HG03571 (cell line): ENCODE measurements at regions not wholly inside any gene's neighbourhood (a gene's known extent, or its start where the extent isn't known, plus 50 kb on each side); places are given as distances from the start of the nearest gene placed in this dataset.

Experiments
- ATAC-seq: cut with Tn5 transposase; IDR thresholded peaks from one replicate; pipeline ENCODE4 v1.9.1; 2021; ENCODE audit not compliant: unreplicated experiment

DNA sequence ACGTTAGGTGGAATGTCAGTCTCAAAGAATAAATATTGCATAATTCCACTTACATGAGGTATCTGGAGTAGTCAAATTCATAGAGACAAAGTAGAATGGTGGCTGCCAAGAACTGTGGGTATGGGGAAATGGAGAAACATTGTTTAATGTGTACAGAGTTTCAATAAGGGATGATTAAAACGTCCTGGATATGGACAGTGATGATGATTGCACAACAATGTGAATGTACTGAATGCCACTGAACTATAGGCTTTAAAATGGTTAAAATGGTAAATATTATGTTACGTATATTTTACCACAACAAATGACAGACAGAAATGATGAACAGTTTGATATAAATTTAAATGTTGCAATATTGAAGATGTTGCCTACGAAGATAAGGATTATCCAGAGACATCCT is 602.0 kb upstream of the PKDCC start:
- ATAC-seq = no peak

- ATAC-seq = no peak
These were observed 601.6 kb upstream of the PKDCC start for GRCh38 chr2:41446266-41446665.

- ATAC-seq = no peak
These were observed 599.6 kb upstream of the PKDCC start for GRCh38 chr2:41448221-41448620.

- no peak for ATAC-seq
These were observed 590.8 kb upstream of the PKDCC start for GRCh38 chr2:41457026-41457425.

DNA sequence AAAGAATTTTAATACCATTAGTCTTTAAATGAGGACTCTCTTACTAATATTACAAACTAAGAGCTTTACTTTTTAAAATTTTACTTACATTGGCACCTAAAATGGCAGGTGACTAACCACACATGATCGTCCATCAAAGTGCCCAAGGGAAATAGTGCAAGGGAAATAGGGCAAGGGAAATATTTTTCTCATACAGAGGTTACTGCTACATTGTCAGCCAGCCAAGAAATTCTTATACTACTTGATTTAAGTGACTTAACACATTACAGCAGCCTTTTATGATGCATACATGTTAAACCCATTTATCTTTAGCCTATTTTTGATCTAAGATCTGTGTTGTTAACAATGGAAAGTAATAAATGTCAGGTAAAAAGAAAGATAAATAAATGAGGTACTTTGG is 587.2 kb upstream of the PKDCC start:
- ATAC-seq = no peak

GRCh38 chr2:41464395-41464794 is 583.4 kb upstream of the PKDCC start:
- ATAC-seq = no peak

GRCh38 chr2:41475959-41476358 is 571.9 kb upstream of the PKDCC start:
- no peak for ATAC-seq

GRCh38 chr2:41482659-41483058 is 565.2 kb upstream of the PKDCC start:
- no peak for ATAC-seq

GRCh38 chr2:41483226-41483625 is 564.6 kb upstream of the PKDCC start:
- ATAC-seq = no peak

GRCh38 chr2:41483982-41484857 is 563.6 kb upstream of the PKDCC start:
- ATAC-seq = no peak

DNA sequence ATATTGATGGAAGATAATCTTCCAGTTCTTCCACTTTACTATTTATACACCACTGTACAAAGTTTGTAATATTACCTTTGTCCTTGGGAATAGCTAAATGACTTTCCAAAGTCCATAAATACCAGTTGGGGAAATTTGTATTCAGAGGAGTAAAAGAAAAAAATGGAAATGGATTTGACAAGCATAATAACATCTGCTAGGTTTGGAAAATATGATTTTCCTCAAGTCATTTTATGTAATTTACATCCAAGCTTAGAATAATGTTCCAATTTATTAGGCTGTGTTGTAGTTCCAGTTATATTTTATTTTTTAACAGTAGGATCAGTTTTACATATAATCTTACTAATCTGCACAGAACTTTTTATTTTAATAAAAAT is 563.0 kb upstream of the PKDCC start:
- no peak for ATAC-seq

DNA sequence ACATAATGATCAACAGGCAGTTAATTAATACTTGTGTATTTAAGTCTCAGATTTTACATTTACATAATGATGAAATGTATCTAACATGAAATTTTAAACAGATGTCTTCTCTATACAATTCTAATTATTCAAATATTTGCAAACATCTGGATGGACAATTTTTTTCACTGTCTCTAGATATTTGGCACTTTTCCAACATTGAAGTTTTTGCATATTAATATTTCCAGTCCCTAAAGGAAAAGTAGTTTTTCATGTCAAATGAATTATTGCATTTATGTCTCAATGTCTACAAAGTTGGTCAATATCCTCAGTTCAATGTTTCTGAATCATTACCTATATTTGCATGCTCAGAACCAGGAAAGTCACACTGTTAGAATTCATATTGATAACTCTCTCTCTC is 560.9 kb upstream of the PKDCC start:
- ATAC-seq = no peak

GRCh38 chr2:41488888-41489287 is 558.9 kb upstream of the PKDCC start:
- ATAC-seq = no peak

DNA sequence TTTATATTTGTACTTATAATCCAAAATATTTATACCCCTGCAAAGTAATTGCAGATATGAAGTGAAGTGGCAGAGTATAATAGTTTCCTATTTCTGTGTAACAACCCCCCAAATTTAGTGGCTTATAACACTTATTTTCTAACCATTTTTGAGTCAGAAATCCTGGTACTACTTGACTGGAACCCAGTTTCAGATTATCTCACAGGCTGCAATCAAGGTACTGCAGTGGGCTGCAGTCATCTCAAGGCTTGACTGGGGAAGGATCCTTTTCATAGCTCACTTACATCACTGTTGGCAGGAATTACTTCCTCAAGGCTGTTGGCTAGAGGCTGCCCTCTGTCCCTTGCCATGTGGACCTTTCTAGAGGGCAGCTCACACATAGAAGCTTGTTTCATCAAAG is 558.2 kb upstream of the PKDCC start:
- no peak for ATAC-seq

GRCh38 chr2:41495050-41495449 is 552.8 kb upstream of the PKDCC start:
- ATAC-seq = no peak

GRCh38 chr2:41496908-41497307 is 550.9 kb upstream of the PKDCC start:
- no peak for ATAC-seq

DNA sequence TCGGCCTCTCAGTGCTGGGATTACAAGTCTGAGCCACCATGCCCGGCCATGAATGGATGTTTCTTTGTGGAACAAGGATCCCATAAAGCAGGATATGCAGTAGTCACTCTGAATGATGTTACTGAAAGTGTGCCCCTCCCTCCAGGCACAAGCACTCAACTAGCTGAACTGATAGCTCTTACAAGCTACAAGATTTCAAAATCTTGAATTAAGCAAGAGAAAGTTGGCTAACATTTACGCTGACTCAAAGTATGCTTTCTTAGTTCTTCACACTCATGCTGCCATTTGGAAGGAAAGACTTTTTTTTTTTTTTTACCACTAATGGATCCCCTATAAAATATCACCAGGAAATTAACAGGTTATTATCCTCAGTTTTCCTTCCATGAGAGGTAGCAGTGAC is 549.0 kb upstream of the PKDCC start:
- no peak for ATAC-seq

DNA sequence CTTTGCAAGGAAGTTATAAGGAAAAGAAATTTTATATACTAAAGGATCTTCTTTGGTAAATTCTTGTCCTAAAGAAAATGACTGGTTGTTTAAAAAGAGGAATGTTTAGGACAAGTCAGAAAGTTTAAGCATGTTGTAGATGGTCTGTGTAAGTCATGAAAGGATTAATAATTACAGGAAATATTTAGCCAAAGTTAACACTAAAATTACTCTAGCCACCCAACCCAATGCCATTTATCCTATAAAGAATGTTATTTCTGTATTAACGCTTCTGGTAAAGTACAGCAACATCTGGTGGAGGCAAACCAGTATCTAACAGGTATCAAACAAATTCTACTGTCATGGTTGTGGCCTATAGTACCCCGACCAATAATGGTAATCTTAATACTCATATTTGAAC is 546.9 kb upstream of the PKDCC start:
- ATAC-seq = no peak

- ATAC-seq = no peak
These were observed 545.1 kb upstream of the PKDCC start for GRCh38 chr2:41502752-41503151.

GRCh38 chr2:41504532-41504931 is 543.3 kb upstream of the PKDCC start:
- no peak for ATAC-seq

GRCh38 chr2:41510108-41510507 is 537.7 kb upstream of the PKDCC start:
- ATAC-seq = no peak

- ATAC-seq = no peak
These were observed 526.6 kb upstream of the PKDCC start for GRCh38 chr2:41521211-41521610.
